NCI-H446 (cell line): ENCODE measurements at regions not wholly inside any gene's neighbourhood (a gene's known extent, or its start where the extent isn't known, plus 50 kb on each side); places are given as distances from the start of the nearest gene placed in this dataset.

Experiments used
- DNase-seq, 2 experiments: peaks; one replicate each; lab custom pipeline; 2025; lab: John Stamatoyannopoulos, UW

GRCh38 chr15:58271410-58271809, 133.2 kb downstream of the AQP9 start:
- no peak for DNase-seq

- DNase-seq = no peak
Measured at GRCh38 chr15:58273104-58273503, 134.9 kb downstream of the AQP9 start.

DNA sequence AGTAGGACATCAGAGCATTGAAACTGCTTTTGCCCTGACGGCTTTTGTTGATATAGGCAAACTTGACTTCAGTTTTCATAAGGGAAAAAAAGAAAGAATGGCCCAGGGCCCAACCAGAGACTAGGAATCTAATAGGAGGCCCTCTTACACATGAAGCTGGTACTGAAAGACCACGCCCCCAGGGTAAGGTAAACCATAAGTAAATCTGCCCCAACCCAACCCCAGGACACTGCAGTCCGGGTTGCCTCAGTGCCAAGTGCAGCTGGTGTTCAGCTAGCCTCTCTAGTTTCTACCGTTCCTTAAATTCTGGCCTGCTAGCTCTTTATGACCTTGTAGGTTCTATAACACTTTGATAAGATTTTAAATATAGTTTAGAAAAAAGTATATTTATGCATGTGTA, 136.7 kb downstream of the AQP9 start:
- DNase-seq = no peak

DNA sequence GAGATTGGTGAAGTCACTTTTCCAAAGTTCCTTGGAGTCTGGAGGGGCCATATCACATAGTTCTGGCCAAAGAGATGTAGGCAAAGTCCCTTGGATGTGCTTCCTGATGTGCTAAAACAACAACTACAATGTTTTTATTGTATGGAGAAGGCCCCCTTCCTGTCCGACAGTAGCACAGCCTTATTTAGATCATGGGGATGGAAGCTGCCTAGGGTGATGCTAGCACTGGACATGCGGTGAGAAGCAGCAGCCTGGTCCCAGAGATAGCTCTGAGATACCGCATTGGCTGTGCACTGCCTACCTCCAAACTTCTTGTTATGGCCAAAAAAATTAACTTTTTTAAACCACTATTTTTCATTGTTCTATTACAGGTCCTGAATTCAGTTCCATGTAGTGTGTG, 137.6 kb downstream of the AQP9 start:
- no peak for DNase-seq

DNA sequence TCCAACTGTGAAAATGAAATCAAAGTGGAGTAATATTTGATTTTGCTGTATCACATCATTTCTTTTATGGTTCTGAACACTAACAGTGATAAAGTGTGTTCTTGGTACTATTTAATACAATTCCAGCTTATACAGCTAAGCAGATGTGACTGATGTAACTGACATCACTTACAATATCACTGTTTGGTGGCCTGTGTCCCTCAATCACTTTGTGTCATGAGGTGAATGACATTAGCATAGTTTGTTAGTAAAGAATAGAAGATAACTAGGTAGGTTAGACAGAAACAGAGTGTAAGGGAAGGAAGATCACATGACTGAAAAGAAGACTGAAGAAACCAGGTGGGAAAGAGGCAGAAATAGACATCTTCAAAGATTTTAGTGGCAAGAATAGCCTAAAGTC, 138.7 kb downstream of the AQP9 start:
- no peak for DNase-seq

DNA sequence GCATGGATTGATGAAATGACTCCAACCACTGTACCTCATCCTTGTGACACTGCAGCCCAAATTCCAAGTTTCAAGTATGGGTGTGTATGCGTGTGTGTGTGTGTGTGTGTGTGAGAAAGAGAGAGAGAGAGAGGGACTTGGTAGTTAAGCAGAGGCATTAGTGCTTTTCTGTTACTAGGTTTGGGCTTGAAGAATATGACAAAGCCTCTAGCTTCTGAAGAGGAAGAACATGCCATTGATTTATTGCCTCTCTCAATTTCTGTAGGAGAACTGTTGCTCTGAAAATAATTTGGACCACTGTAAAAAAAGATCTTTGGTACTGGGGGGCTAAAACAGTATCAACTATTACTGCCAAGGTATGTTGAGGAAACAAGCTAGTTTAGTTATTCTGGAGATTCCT, 139.2 kb downstream of the AQP9 start:
- no peak for DNase-seq

- DNase-seq = no peak
Measured at GRCh38 chr15:58279106-58279505, 140.9 kb downstream of the AQP9 start.

DNA sequence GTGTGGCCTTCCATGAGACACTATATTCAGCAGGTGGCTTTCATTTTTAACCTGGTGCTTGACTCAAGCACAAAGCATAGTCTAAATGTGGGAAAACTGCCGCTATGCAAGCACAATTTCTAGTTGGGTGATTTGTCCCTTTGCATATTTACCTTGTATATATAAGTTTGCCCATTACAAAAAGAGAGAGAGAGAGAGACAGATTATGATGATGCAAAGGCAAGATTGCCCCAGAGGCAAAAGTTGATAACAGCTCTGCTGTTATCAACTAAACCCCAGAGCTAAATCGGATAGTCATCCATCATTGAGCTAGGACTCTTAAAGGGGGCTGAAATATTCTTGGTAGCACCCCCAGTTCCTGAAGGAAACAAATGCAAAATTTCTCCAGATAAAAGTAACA, 141.5 kb downstream of the AQP9 start:
- no peak for DNase-seq

GRCh38 chr15:58282060-58282708, 144.0 kb downstream of the AQP9 start:
- DNase-seq = no peak

DNA sequence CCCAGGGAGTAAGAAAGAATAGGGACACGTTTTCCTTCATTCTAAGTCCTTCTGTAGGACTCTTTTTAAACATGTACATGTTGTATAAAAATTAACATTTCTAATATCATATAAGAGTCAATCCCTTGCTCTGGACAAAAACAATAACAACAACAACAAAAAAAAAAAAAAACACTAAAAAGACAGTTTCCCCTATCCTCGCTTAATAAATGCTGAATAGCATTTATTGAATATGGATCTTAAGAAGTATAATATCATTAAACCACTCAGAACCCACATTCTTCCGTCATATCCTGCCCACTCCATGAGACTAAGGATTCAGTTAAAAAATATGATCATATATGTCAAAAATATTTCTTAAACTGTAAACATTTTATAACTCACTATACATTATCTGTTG, 145.1 kb downstream of the AQP9 start:
- no peak for DNase-seq

GRCh38 chr15:58284293-58284692, 146.1 kb downstream of the AQP9 start:
- no peak for DNase-seq

GRCh38 chr15:58285212-58285920, 146.4 kb upstream of the LIPC start:
- DNase-seq = no peak

DNA sequence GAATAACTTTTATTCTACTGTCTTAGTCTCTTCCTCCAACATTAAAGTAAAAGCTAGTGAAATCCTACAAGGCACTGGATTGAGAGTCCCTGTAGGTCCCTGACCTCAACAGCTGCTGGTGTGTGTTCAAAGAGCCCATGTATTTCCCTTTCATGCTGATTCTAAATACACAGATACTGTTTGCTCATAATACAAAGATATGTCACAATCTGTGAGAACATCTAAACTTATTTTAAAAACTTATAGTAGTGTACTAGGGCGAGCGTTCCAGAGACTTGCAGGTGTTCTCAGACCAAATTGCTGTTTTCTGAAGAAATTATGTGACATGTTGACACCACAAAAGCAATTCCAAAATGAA, 145.9 kb upstream of the LIPC start:
- DNase-seq = no peak

DNA sequence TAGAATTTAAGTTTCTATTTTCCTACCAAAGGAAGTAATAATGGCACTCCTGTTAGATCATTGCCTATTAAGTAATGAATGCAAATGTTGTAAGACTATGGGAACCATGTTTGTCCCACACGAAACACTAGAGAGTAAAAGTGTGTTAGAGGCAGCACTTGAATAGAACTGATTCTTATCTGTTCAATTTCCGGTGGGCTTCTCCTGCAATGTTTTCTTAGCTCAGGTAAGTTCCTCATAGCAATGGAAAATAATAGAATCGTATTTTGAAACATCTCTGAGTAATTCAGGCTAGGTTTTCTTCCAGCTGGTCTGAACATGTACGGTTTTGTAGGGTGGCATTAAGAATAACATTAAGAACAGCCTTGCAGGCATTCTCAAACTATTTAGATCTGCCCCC, 145.3 kb upstream of the LIPC start:
- no peak for DNase-seq

DNA sequence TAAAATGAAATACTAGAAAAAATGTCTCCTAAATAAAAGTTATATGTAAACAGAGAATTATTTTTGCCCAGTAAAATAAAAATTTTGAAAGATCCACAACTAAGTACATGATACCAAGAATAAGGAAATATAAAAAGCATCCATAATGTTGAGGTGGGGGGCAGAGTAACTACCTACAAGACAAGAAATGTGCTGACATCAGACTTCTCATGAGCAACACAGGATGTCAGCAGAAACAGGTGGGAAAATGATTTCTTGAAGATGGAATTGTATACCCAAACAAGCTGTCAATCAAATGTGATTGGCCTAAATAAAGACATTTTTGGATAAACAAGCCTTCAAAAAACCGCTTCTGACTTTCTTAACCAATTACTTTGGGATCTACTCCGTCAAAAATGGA, 143.9 kb upstream of the LIPC start:
- DNase-seq = no peak

GRCh38 chr15:58288592-58288991, 143.2 kb upstream of the LIPC start:
- DNase-seq = no peak

DNA sequence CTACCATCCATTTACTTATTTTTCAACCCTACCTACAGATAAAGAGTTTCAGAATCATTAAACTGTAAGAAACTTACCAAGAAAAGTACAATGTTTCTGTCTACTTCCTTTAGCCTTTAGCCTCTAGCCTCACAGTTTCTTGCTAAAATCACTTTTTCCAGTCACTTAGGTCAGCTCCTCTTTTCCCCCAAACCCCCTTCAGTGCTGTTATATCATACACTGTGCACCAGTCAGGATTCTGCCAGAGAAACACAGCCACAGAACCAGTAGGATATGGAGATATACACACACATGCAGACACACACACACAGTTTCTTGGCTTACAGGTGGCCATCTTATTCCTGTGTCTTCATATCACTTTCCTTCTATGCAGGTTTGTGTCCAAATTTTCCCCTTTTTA, 139.9 kb upstream of the LIPC start:
- DNase-seq = no peak

DNA sequence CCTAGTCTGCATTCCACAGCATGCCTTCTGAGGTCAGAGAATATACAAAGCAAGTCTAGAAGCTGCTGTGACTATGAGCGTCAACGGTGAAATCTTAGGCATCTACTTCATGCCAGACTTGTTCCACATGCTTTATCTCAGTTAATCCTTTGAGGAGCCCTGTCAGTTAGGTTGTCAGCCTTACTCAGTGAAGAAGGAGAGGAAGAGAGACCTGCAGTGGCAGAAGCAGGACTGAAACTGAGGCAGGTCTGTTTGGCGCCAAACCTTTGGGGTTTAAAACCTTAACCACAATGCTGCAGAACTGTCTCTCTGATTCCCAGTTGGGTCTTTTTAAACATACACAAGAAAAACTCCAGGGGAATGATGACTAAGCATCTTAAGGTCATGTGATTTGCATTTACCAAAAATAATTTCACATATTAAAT, 139.0 kb upstream of the LIPC start:
- DNase-seq = no peak

DNA sequence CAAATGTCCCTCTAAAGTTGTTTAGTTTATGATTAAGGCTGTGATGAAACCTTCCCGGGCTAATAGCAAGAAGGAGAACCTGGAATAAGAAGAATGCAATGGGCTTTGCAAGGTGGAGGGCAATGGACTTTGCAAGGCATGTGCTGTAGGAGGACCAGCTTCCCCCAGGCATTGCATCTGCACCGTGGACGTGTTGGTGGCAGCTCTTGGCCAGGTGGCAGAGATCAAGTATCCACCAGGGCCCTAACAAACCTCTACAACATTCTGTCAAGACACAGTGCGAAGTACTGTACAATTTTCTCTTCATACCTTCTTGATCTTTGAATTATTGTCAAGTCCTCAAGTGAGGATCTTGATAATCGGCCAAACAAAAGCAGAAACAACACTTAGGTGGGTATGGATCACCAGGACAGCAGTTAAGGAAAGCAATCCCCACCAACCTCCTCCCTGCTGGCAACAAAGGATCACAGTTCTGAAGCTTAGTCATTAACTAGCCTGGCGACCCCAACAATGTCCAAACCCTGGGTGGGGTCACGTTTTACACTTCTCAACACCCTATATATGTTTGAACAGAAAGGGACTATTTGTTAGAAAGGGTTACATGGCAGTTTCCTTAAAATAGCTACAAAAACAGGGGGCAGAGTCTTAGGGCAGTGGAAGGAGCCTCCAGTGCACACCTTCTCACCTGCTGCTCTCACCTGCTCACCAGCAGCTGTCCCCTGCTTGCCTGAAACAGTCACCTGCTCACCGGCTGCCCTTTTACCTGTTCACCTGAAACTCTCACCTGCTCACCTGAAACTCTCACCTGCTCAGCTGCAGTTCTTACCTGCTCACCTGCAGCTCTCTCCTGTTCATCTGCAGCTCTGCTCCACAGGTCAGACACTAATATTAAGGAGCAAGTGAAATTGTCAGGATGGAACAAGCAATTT, 137.9 kb upstream of the LIPC start:
- DNase-seq = no peak

DNA sequence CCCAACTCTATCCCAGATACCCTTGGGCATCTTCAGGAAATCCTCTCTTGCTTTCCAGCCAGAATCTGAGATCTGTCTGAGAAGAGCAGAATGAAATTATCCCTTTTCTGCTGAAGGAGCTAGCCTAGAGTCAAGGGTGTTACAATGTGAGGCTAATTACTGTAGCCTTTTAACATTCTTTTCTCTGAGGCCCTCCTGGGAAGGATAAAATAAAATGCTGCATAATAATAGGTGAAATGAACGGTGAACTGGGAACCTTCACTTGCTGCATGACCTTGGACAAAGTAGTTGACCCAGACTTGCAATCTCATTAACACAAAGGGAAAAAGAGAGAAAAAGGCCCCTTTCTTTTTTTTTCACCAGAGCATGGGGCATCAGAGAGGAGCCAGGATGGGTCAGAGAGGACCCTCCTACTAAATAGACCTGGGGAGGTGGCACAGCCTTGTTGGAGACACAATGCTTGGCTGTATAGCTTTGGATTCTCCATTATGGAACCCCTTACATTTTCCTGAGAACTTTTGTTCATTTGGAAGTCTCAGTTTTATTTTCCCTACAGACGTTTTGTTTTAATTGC, 137.0 kb upstream of the LIPC start:
- no peak for DNase-seq

- DNase-seq = no peak
Measured at GRCh38 chr15:58295637-58296215, 136.1 kb upstream of the LIPC start.

DNA sequence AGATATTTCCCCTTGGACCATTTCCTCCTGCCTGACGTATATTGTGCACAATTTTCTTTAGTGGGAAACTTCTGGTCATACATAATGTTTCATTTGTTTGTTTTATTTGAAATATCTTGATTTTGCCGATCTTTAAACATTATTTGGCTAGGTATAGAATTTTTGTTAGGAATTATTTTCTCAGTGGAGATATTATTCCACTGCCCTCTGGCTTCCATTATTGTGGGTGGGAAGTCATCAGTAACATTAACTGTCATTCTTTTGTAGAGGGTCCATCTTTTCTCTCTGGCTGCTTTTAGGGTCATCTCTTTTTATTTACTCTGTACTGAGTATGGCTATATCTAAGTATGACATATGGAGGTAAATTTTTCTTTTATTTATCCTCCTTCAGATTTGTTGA, 135.5 kb upstream of the LIPC start:
- no peak for DNase-seq
